T-helper 2 cell treated with Interferon-gamma antibody and Interleukin-4, amounts not matched to agents 5 μg/mL and 100 μg/mL, for 36 hours (primary cell): ENCODE measurements at regions not wholly inside any gene's neighbourhood (a gene's known extent, or its start where the extent isn't known, plus 50 kb on each side); places are given as distances from the start of the nearest gene placed in this dataset.
"Not testable (repeated sequence)": the region's sequence is repeated elsewhere in the genome, so short reads cannot be mapped to it uniquely, and the experiment has no call there.

Source experiments
- DNase-seq: peaks from one replicate; pipeline ENCODE4 v3.0.0; 2021; ENCODE audit warnings: low spot score
- H3K27ac Mint-ChIP-seq: one replicate; pipeline ENCODE4 v1.8.0; 2021; ENCODE audit warnings: mild to moderate bottlenecking, mixed read lengths
- H3K27me3 Mint-ChIP-seq: one replicate; pipeline ENCODE4 v1.8.0; 2021; ENCODE audit warnings: low read depth, mixed read lengths
- H3K36me3 Mint-ChIP-seq: one replicate; pipeline ENCODE4 v1.8.0; 2021; ENCODE audit warnings: low read depth, mixed read lengths
- H3K4me1 Mint-ChIP-seq: one replicate; pipeline ENCODE4 v1.8.0; 2021; ENCODE audit warnings: low read depth, mixed read lengths
- H3K4me3 Mint-ChIP-seq: one replicate; pipeline ENCODE4 v1.8.0; 2022; ENCODE audit warnings: mild to moderate bottlenecking, moderate library complexity, mixed read lengths
- H3K9me3 Mint-ChIP-seq: one replicate; pipeline ENCODE4 v1.8.0; 2021; ENCODE audit warnings: mixed read lengths

DNA sequence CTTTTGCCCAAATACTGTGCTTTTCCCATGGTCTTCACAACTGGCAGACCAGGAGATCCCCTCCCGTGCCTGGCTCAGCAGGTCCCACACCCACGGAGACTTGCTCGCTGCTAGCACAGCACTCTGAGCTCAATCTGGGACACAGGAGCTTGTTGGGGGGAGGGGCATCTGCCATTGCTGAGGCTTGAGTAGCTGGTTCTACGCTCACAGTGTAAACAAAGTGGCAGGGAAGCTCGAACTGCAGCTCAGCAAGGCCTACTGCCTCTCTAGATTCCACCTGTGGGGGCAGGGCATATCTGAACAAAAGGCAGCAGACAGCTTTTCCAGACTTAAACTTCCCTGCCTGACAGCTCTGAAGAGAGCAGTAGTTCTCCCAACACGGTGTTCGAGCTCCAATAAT lies 251.6 kb upstream of the PCDH18 start:
- not testable (repeated sequence) for H3K9me3 Mint-ChIP-seq, H3K27ac Mint-ChIP-seq, H3K36me3 Mint-ChIP-seq, H3K27me3 Mint-ChIP-seq, H3K4me1 Mint-ChIP-seq, H3K4me3 Mint-ChIP-seq, DNase-seq

DNA sequence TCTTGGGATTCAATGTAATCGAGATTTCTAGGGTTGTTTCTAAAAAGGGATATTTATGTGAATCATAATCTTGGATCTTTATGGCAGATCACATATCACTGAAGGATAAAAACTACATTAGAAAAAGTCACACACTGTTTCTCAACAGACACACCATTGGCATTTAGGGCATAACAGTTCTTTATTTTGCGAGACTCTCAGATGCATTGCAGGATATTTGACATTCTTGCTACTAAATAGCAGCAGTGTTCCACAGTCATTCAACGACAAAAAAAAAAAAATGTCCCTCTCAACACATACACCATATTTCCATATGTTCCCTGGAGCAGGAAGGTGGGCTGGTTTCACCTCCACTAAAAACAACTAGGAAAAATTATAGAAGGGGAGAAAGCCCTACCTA lies 243.4 kb upstream of the PCDH18 start:
- Mint-ChIP-seq H3K4me1 (no peaks in the 10 kb centered on the region), H3K9me3 (no peaks in the 10 kb centered on the region), H3K4me3 (no peak overlapping the region), H3K27me3 (no peaks in the 10 kb centered on the region), H3K36me3 (no peaks in the 10 kb centered on the region), H3K27ac (no peak overlapping the region)
- DNase-seq = no peak

DNA sequence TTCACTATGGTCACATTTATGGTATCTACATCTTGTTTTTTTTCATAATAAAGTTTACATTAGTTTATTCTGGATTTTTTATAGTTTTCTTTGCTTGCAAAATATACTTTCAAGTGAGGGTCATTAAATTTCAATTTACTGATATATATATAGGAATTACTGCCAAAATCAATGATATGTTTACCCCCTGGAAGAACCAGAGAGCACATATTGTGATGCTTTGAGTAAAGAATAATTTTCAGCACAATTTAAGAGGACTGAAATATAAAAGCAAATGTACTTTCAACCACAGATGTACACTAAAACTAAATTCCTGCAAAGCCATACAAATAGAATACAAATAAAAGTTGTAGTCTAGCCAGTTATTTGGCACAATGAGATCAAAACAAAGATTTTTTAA lies 242.2 kb upstream of the PCDH18 start:
- Mint-ChIP-seq H3K4me3 (no peak overlapping the region), H3K4me1 (no peaks in the 10 kb centered on the region)

DNA sequence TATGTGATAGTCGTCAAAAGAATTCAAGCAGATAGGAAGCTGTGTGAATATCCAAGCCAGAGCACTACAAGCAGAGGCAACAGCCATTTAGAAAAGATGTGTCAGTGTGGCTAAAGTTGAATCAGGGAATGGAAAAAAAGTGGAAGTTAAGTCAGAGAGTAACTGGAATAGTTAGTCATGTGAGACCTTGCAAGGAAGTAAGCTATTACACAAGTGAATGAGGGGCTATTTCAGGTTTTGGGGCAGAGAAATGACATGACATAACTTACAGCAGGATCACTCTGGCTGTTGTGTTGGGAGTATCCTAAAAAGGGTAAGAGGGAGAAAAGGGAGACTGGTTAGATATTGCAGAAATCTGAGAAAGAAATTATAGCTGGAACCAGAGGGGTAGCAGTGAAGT lies 236.6 kb upstream of the PCDH18 start:
- Mint-ChIP-seq H3K9me3 (no peaks in the 10 kb centered on the region), H3K36me3 (no peaks in the 10 kb centered on the region), H3K4me3 (no peak overlapping the region), H3K4me1 (no peaks in the 10 kb centered on the region), H3K27me3 (no peaks in the 10 kb centered on the region), H3K27ac (no peak overlapping the region)
- DNase-seq = no peak

More for the DNA sequence above, 242.2 kb upstream of the PCDH18 start:
- H3K27ac Mint-ChIP-seq = no peak overlapping the region
- no peak for DNase-seq
- no peaks in the 10 kb centered on the region for H3K9me3 Mint-ChIP-seq
- H3K27me3 Mint-ChIP-seq = no peaks in the 10 kb centered on the region
- no peaks in the 10 kb centered on the region for H3K36me3 Mint-ChIP-seq

DNA sequence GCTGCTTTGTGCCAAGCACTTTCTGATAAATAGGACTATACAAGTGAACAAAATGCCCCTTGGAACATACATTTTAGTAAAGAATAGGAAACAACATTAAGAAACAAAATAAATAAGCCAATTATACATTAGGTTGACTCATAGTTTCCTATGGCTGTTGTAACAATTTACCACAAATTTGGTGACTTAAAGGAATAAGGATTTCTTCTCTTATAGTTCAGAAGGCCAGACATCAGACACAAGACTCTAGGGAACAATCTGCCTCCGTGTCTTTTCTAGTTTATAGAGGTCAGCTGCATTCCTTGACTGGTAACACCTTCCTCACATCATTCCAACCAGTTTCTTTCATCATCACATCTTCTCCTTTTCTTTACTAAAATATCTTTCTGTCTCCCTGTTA lies 235.9 kb upstream of the PCDH18 start:
- Mint-ChIP-seq H3K27me3 (no peaks in the 10 kb centered on the region), H3K9me3 (no peaks in the 10 kb centered on the region), H3K4me1 (no peaks in the 10 kb centered on the region), H3K4me3 (no peak overlapping the region), H3K36me3 (no peaks in the 10 kb centered on the region), H3K27ac (no peak overlapping the region)
- no peak for DNase-seq

DNA sequence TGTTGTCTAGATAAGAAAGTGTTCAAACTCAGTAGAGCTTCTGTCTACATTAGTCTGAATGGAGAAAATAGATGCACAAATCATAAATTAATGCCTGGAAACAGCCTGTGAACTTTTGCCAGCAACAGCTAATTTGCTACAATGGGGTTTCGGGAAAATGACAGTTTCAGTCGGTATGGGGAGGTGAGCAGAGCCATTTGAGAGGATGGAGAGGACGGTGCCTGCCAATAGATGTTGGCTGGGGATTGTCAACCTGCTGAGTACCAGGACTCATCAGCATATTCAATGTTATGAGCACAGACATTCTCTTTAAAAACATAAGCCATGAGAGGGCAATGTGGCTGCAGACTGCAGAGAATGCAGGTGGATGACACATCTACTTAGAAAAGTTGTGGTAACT lies 230.3 kb upstream of the PCDH18 start:
- Mint-ChIP-seq H3K4me1 (no peaks in the 10 kb centered on the region), H3K4me3 (no peak overlapping the region), H3K27me3 (no peaks in the 10 kb centered on the region), H3K27ac (no peak overlapping the region), H3K9me3 (no peaks in the 10 kb centered on the region), H3K36me3 (no peaks in the 10 kb centered on the region)
- DNase-seq = no peak

DNA sequence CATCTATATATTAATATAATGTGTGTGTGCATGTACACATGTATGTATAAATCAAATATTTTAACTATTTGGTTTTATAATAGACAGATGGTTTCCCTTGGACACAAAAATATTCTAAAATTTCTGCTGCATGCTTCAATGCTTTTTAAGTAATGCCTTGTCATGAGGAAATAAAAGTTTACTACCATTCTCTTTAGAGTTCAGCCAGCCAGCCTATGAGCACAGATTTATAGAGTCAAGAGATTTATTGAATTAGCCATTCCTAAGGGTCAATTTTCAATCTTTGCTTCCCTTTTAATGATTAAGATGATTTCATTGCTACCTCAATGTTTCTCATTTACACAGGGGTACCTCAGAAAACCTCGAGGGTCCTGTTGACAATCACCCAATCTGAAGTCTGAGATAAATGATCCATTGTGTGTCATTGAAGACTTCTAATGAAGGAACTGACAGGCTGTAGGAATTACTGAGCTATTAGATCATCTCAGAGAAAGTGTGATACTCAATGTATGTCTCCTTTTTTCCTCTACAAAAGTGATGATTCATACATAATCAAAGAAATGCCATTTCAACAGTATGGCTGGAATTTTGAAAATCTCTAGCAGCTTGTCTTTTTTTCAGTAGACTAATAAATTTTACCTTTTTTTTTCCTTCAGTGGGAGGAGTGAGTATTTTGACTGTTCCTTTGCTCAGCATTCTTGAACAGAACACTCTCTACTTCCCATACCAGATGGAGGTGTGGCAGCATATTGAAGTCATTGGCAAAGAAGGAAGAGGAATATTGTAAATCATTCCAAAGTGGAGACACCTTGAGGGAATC lies 222.6 kb upstream of the PCDH18 start:
- H3K36me3 Mint-ChIP-seq = no peaks in the 10 kb centered on the region
- H3K27ac Mint-ChIP-seq = no peak overlapping the region
- no peaks in the 10 kb centered on the region for H3K9me3 Mint-ChIP-seq
- no peaks in the 10 kb centered on the region for H3K27me3 Mint-ChIP-seq
- no peak overlapping the region for H3K4me3 Mint-ChIP-seq
- no peak for DNase-seq
- no peaks in the 10 kb centered on the region for H3K4me1 Mint-ChIP-seq

DNA sequence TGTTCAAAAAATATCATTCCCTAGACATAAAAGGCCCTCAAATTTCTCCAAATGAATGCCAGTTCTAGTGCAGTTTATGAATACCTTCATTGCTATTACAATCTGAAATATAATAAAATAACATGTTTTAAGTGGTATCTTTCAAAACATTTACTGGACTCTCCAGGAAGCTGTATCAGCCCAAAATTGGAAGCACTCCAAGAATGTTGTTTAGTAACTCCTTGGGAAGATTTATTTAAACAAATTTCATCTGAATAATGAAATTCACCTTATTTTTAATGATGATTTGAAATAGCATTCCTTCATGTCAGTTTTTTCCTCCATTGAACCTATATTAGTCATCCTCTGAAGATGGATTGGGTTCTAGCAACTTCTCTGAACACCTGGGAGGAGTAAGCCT lies 217.2 kb upstream of the PCDH18 start:
- no peak for DNase-seq
- no peak overlapping the region for H3K27ac Mint-ChIP-seq
- H3K36me3 Mint-ChIP-seq = no peaks in the 10 kb centered on the region
- H3K27me3 Mint-ChIP-seq = no peaks in the 10 kb centered on the region
- no peak overlapping the region for H3K4me3 Mint-ChIP-seq
- H3K9me3 Mint-ChIP-seq = no peaks in the 10 kb centered on the region
- H3K4me1 Mint-ChIP-seq = no peaks in the 10 kb centered on the region

DNA sequence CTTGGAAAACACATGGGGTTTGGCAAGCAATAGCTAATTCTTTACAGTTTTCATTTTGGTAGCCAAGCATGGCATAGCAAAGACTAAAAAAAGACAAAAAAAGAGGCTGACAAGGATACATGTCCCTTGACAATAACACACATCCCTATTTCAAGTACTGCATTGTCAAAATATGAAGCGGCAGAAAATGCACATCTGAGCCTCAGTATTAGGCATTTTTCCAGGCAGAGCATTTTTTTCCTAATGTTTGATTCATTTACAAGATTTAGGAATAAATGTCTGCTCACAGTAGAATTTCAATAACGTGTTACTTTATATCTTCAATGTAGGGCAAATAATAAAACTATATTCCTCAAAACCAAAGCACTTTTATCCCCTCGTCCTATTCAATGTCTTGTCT lies 216.3 kb upstream of the PCDH18 start:
- DNase-seq = no peak
- Mint-ChIP-seq H3K27ac (no peak overlapping the region), H3K27me3 (no peaks in the 10 kb centered on the region), H3K4me3 (no peak overlapping the region), H3K9me3 (no peaks in the 10 kb centered on the region), H3K4me1 (no peaks in the 10 kb centered on the region), H3K36me3 (no peaks in the 10 kb centered on the region)

DNA sequence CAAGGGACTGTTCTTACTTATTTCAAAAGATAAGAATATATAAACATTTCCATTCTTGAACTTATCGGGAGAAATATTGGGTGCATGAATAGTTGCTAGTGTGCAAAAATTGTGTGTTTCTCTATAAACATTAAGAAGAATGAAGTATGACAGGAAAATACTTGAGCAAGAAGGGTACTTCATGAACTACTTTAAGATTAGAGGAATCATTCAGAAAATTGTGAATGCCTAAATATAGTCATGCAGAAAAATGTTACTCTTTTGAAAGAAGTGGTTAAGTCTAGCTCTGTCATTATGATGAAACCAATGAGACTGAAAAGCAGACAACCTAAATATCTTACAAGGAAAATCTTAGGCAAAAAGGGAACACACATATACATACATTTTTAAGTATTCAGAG lies 207.8 kb upstream of the PCDH18 start:
- no peaks in the 10 kb centered on the region for H3K9me3 Mint-ChIP-seq
- H3K27ac Mint-ChIP-seq = no peak overlapping the region
- no peaks in the 10 kb centered on the region for H3K27me3 Mint-ChIP-seq
- no peaks in the 10 kb centered on the region for H3K36me3 Mint-ChIP-seq
- no peak overlapping the region for H3K4me3 Mint-ChIP-seq
- no peaks in the 10 kb centered on the region for H3K4me1 Mint-ChIP-seq
- no peak for DNase-seq

DNA sequence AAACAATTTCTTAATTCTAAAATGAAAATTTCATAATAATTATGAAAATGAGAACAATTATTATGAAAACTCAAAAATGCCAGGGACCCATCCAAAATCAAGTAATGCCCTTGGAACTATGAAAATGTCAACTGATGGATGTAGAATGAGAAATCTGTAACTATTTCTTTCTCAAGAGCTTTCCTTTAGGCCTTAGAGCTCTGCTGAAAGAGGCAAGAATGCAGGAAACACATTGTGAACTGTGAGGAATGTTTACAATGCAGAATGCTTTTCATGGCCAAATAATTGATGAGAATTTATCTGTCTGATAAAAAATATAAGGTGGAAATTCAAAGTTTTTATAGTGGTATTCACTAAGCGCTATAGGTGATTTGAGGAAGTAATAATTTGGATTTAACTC lies 207.1 kb upstream of the PCDH18 start:
- DNase-seq = no peak
- Mint-ChIP-seq H3K4me3 (no peak overlapping the region), H3K27ac (no peak overlapping the region), H3K9me3 (peaks cover 4% of the 10 kb centered on the region), H3K27me3 (no peaks in the 10 kb centered on the region), H3K36me3 (no peaks in the 10 kb centered on the region), H3K4me1 (no peaks in the 10 kb centered on the region)

DNA sequence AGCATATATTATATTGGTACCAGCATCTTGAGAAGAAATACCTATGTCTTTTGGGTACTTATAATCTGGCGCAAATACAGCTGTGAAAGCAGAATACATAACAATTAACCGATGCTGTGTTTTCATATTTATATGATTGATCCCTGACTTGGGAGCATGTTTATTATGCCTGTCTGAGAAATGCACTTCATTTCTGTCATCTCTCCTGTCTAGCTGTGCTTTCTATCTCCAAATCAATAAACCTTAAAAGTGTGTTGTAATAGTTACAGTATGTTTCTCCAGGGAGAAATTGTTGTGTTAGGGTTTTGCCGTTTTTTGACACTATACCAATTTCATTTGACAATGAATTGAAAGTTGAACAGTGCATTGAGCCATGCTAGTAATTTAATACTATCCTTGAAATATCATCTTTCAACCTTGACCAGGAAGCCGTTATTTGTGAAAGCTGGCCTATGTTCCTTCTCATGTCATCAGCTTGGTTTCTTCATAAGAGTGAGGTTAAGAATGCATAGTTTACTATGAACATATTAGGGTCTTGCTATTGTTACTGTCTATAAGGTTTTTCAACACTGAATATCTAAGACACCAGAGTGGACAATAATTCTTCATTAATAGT lies 206.2 kb upstream of the PCDH18 start:
- Mint-ChIP-seq H3K27ac (no peak overlapping the region), H3K27me3 (no peaks in the 10 kb centered on the region), H3K4me3 (no peak overlapping the region), H3K9me3 (peaks cover 4% of the 10 kb centered on the region), H3K4me1 (no peaks in the 10 kb centered on the region), H3K36me3 (no peaks in the 10 kb centered on the region)
- DNase-seq = no peak

DNA sequence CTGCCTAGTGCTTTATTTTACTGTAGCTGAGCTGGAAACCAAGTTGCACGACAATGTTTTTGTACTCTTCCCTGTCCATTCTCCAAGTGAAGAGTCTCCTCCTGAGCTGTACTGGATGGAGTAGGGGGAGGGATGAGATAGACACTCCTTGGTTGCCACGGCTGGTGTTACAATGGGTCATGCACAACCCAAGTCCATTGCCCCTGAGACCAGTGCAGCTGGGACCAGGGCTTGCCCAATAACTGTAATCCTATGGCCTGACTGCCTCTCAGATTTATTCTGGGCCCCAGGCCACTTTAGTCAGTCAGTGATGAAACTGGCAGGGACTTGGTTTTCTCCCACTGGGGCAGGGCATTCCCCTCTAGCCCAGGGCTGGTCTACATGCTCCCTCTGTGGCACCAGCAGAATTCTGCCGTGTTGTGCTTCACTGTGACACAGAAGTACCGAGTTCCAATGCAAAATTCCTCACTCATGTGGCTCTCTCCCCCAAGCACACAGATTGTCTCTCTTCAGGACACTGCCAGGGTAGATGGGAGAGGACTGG lies 203.3 kb upstream of the PCDH18 start:
- no peak for DNase-seq
- Mint-ChIP-seq H3K27ac (no peak overlapping the region), H3K27me3 (no peaks in the 10 kb centered on the region), H3K9me3 (peaks cover 8% of the 10 kb centered on the region), H3K36me3 (no peaks in the 10 kb centered on the region), H3K4me1 (no peaks in the 10 kb centered on the region), H3K4me3 (no peak overlapping the region)

DNA sequence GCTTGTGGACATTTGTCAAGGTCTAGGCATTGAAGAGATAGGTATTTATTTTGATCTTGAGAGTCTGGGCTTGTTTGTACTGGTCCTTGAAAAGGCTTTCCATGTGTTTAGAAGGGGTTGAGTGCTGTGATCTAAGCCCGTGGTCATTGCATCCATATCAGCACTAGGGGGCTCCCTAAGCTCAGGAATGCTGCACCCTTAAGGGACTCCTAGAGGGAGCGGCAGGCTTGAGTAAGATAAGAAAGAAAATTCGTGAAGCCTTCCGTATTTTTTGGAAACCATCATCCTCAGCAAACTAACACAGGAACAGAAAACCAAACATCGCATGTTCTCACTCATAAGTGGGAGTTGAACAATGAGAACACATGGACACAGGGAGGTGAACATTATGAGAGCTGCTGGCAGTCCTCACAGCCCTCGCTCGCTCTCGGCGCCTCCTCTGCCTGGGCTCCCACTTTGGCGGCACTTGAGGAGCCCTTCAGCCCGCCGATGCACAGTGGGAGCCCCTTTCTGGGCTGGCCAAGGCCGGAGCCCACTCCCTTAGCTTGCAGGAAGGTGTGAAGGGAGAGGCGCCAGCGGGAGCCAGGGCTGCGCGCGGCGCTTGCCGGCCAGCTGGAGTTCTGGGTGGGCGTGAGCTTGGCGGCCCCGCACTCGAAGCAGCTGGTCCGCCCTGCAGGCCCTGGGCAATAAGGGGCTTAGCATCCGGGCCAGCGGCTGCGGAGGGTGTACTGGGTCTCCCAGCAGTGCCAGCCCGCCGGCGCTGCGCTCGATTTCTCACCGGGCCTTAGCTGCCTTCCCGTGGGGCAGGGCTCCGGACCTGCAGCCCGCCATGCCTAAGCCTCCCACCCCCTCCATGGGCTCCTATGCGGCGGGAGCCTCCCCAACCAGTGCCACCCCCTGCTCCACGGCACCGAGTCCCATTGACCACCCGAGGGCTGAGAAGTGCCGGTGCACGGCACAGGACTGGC lies 201.2 kb upstream of the PCDH18 start:
- H3K36me3 Mint-ChIP-seq, H3K27ac Mint-ChIP-seq, H3K9me3 Mint-ChIP-seq, DNase-seq, H3K4me1 Mint-ChIP-seq, H3K4me3 Mint-ChIP-seq, H3K27me3 Mint-ChIP-seq: not testable (repeated sequence)
